Endothelial cell of umbilical vein (primary cell): ENCODE measurements at regions not wholly inside any gene's neighbourhood (a gene's known extent, or its start where the extent isn't known, plus 50 kb on each side); places are given as distances from the start of the nearest gene placed in this dataset.

Source experiments
- BruUV-seq: library from RNA; stranded (reverse); fragments of 400-500 nt; replicated peaks from 2 replicates; lab custom pipeline; 2021; lab: Mats Ljungman, UMichigan
- CTCF ChIA-PET: fragments of 300-600, 350-600 bp; sonication (Branson Sonifier 250); formaldehyde crosslinking; loops from one replicate; lab custom pipeline; 2021; ENCODE audit warnings: antibody characterized with exemption, inconsistent platforms; lab: Charles Lee
- POLR2A ChIA-PET: fragments of 300-600, 350-600 bp; sonication (Branson Sonifier 250); formaldehyde crosslinking; loops from one replicate; lab custom pipeline; 2021; ENCODE audit warnings: antibody characterized with exemption, inconsistent platforms; lab: Charles Lee
- DNase-seq: peaks from one replicate; pipeline ENCODE4 v3.0.0-alpha.2; 2011; ENCODE audit warnings: low read depth, low spot score
- FAIRE-seq: peaks from 2 replicates; lab custom pipeline; 2011; peaks lifted over from hg19 to GRCh38; lab: Jason Lieb, UNC
- H2AFZ ChIP-seq: 2 replicates; pipeline ENCODE4 v1.6.0; 2012; ENCODE audit warnings: low read depth, low read length, control low read depth, inconsistent platforms
- H3K27ac ChIP-seq: 2 replicates; pipeline ENCODE4 v1.5.1; 2011; ENCODE audit warnings: low read depth, mild to moderate bottlenecking, control low read depth, low read length, moderate library complexity; ENCODE audit not compliant: insufficient read depth
- H3K27me3 ChIP-seq, 2 experiments: 2 replicates each; pipeline versions ENCODE4 v1.6.0 to v1.6.1; 2011; ENCODE audit warnings: low read length in 2 of 2, mixed read lengths in 1 of 2; ENCODE audit not compliant: control insufficient read depth in 2 of 2, insufficient read depth in 2 of 2
- H3K36me3 ChIP-seq, 2 experiments: 2 replicates in 1 of 2; 3 replicates in 1 of 2; pipeline ENCODE4 v1.5.1; 2011; ENCODE audit warnings: low read length in 2 of 2, mild to moderate bottlenecking in 1 of 2, moderate library complexity in 1 of 2; ENCODE audit not compliant: control insufficient read depth in 2 of 2, insufficient read depth in 2 of 2; ENCODE audit errors: extremely low read depth in 1 of 2
- H3K4me1 ChIP-seq: 3 replicates; pipeline ENCODE4 v1.5.1; 2011; ENCODE audit warnings: mild to moderate bottlenecking, low read length; ENCODE audit not compliant: control insufficient read depth, insufficient read depth; ENCODE audit errors: extremely low read depth
- H3K4me2 ChIP-seq: 2 replicates; pipeline ENCODE4 v1.6.1; 2011; ENCODE audit warnings: low read length, control low read depth, mixed read lengths; ENCODE audit not compliant: insufficient read depth
- H3K4me3 ChIP-seq, 3 experiments: fragments of 200-600 bp in 1 of 3; sonication (generic), shearing (Covaris generic) in 1 of 3; replicated peaks in 1 of 3; 2 replicates each; pipeline ENCODE4 v1.5.1; 2011 to 2016; ENCODE audit warnings: control low read depth in 3 of 3, low read length in 3 of 3, mild to moderate bottlenecking in 2 of 3, inconsistent platforms in 1 of 3, low read depth in 1 of 3, moderate library complexity in 1 of 3; ENCODE audit not compliant: insufficient read depth in 1 of 3
- H3K79me2 ChIP-seq: 2 replicates; pipeline ENCODE4 v1.6.0; 2012; ENCODE audit warnings: low read length, inconsistent platforms; ENCODE audit not compliant: control insufficient read depth, insufficient read depth
- H3K9ac ChIP-seq: replicated peaks from 2 replicates; pipeline ENCODE3; 2011; ENCODE audit warnings: low read length, control low read depth; ENCODE audit not compliant: insufficient read depth; ENCODE audit errors: extremely low read depth
- H3K9me1 ChIP-seq: replicated peaks from 3 replicates; pipeline ENCODE4 v1.6.0; 2011; ENCODE audit warnings: mild to moderate bottlenecking, low read length; ENCODE audit not compliant: control insufficient read depth, insufficient read depth; ENCODE audit errors: extremely low read depth
- H3K9me3 ChIP-seq: replicated peaks from 2 replicates; pipeline ENCODE4 v1.5.1; 2012; ENCODE audit warnings: low read length, inconsistent platforms; ENCODE audit not compliant: control insufficient read depth, insufficient read depth
- H4K20me1 ChIP-seq: replicated peaks from 2 replicates; pipeline ENCODE3; 2011; ENCODE audit warnings: mild to moderate bottlenecking, low read length; ENCODE audit not compliant: control insufficient read depth, insufficient read depth; ENCODE audit errors: extremely low read depth
- CTCF ChIP-seq, 2 donors: IDR thresholded peaks; 1 replicate in 1 of 2; 2 replicates in 1 of 2; pipeline ENCODE4 v1.5.1; 2011; ENCODE audit warnings: low read length in 2 of 2, mild to moderate bottlenecking in 2 of 2, moderate library complexity in 2 of 2, control low read depth in 1 of 2, inconsistent platforms in 1 of 2, low read depth in 1 of 2; ENCODE audit not compliant: insufficient read depth in 1 of 2; ENCODE audit errors: extremely low read depth in 1 of 2
- EZH2 ChIP-seq: IDR thresholded peaks from 2 replicates; pipeline ENCODE4 v1.6.1; 2012; ENCODE audit warnings: borderline replicate concordance, low read depth, mild to moderate bottlenecking, moderate library complexity, low read length, inconsistent platforms; ENCODE audit not compliant: severe bottlenecking
- FOS ChIP-seq: IDR thresholded peaks from 2 replicates; pipeline ENCODE4 v1.6.1; 2011; ENCODE audit warnings: mild to moderate bottlenecking, low read length, moderate library complexity, borderline replicate concordance; ENCODE audit not compliant: insufficient read depth
- GATA2 ChIP-seq: IDR thresholded peaks from 2 replicates; pipeline ENCODE4 v1.7.0; 2011; ENCODE audit warnings: low read depth, mild to moderate bottlenecking, moderate library complexity, mixed read lengths, low read length; ENCODE audit not compliant: insufficient read length, insufficient read depth
- JUN ChIP-seq: IDR thresholded peaks from 2 replicates; pipeline ENCODE4 v1.6.1; 2011; ENCODE audit warnings: borderline replicate concordance, low read depth; ENCODE audit not compliant: insufficient read length, insufficient read depth
- MAX ChIP-seq: IDR thresholded peaks from 2 replicates; pipeline ENCODE4 v1.6.1; 2011; ENCODE audit not compliant: insufficient read depth, insufficient read length
- MYC ChIP-seq: IDR thresholded peaks from one replicate; pipeline ENCODE4 v1.6.1; 2011; ENCODE audit warnings: mild to moderate bottlenecking, low read depth, low read length
- POLR2A ChIP-seq: IDR thresholded peaks from 2 replicates; pipeline ENCODE4 v1.6.1; 2012; ENCODE audit warnings: low read depth, mild to moderate bottlenecking, control low read depth, low read length
- POLR2AphosphoS5 ChIP-seq: IDR thresholded peaks from 2 replicates; pipeline ENCODE4 v1.6.1; 2012; ENCODE audit warnings: low read depth, mild to moderate bottlenecking, control low read depth, low read length, moderate library complexity; ENCODE audit not compliant: insufficient read depth
- dilution Hi-C: fragments of 300-500 bp; cut with MboI; formaldehyde crosslinking; loops from one replicate; pipeline ENCODE4 v1.15.0; 2019; ENCODE audit warnings: low sequenced_read_pairs; ENCODE audit not compliant: extremely low pct_ligation_motif_present
- intact Hi-C: fragments of 100-400 bp; cut with micrococcal nuclease; formaldehyde crosslinking; loops from one replicate; pipeline ENCODE4 v1.10.0; 2022

- ChIA-PET POLR2A (no interaction called here), CTCF (no interaction called here)
- Histone ChIP-seq H2AFZ (no peak overlapping the region), H4K20me1 (no peaks in the 10 kb centered on the region), H3K9me1 (no peaks in the 10 kb centered on the region), H3K4me3 (no peak overlapping the region), H3K27ac (no peak overlapping the region), H3K4me1 (no peaks in the 10 kb centered on the region), H3K36me3 (no peaks in the 10 kb centered on the region), H3K9me3 (no peaks in the 10 kb centered on the region), H3K79me2 (no peaks in the 10 kb centered on the region), H3K27me3 (no peaks in the 10 kb centered on the region), H3K9ac (no peak overlapping the region), H3K4me2 (no peak overlapping the region)
- DNase-seq, result no peak
- BruUV-seq, result no TSS peak
- intact Hi-C loops, result no loop called here
- TF ChIP-seq CTCF (IDR thresholded peaks at IDR 0.05; ENCODE audit: extremely low read depth in 1 of 2, insufficient read depth in 1 of 2, low read depth in 1 of 2, low read length in 2 of 2) (no peak), MAX (no peak), POLR2AphosphoS5 (no peak), FOS (no peak), JUN (no peak), EZH2 (no peak), POLR2A (no peak), GATA2 (no peak), MYC (no peak)
- dilution Hi-C loops, result no loop called here
- no peak for FAIRE-seq
Measured at GRCh38 chr13:73394066-73394465, 335.3 kb downstream of the KLF5 start.
